Activated T-cell treated with anti-CD3 and anti-CD28 coated beads, Interleukin-2, amount 50 U/mL, for 72 hours (primary cell): ENCODE measurements at regions not wholly inside any gene's neighbourhood (a gene's known extent, or its start where the extent isn't known, plus 50 kb on each side); places are given as distances from the start of the nearest gene placed in this dataset.
A peak's percentile ranks its signal among the peaks of the same experiment; 100 is the strongest.

Experiments used
- ATAC-seq, 2 donors: fragments of 150-1000 bp; cut with Tn5 transposase; replicated peaks in 1 of 2; 2 replicates each; pipeline ENCODE4 v1.10.0; 2021; ENCODE audit warnings: moderate library complexity in 2 of 2, mild to moderate bottlenecking in 1 of 2
- DNase-seq, 2 donors: peaks; one replicate each; pipeline ENCODE4 v3.0.0; 2021 to 2022; ENCODE audit warnings: mixed read lengths in 1 of 2
- H3K27ac Mint-ChIP-seq: one replicate; pipeline ENCODE4 v1.8.0; 2022; ENCODE audit warnings: mild to moderate bottlenecking, moderate library complexity, mixed read lengths
- H3K27me3 Mint-ChIP-seq: one replicate; pipeline ENCODE4 v1.8.0; 2022; ENCODE audit warnings: low read depth, mixed read lengths
- H3K36me3 Mint-ChIP-seq, 2 donors: one replicate each; pipeline ENCODE4 v1.8.0; 2022; ENCODE audit warnings: mixed read lengths in 2 of 2, mild to moderate bottlenecking in 1 of 2; ENCODE audit not compliant: insufficient read depth in 2 of 2
- H3K4me1 Mint-ChIP-seq: one replicate; pipeline ENCODE4 v1.8.0; 2022; ENCODE audit warnings: low read depth, mixed read lengths
- H3K4me3 Mint-ChIP-seq, 2 donors: one replicate each; pipeline ENCODE4 v1.8.0; 2022; ENCODE audit warnings: mild to moderate bottlenecking in 2 of 2, mixed read lengths in 2 of 2, moderate library complexity in 2 of 2
- H3K9me3 Mint-ChIP-seq, 2 donors: one replicate each; pipeline ENCODE4 v1.8.0; 2022; ENCODE audit warnings: mixed read lengths in 2 of 2

DNA sequence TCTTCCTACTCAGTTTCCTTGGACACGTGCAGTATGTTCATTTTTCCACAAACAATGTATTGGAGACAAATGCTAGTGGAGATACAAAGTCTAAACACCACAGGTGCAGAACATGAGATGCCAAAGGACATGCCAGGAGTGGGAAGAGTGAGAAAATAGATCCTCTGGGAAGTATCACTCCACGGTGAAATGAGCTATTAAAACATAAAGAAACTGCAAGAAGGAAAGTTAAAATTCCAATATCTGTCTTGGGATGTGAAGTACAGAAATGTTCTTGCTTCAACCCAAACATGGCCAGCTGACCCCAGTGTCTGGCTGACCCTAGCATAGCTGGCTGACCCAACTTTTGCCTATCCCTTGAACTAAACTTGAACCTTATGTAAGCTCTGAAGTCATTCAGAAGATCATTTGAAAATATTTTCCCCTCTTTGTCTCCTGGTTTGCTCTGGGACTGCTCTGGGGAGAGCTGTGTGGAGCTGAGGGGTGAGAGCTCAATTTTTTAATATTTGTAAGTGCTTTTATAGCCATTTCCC, 59.5 kb downstream of the FZD1 start:
- DNase-seq (no peak), ATAC-seq (no peak)
- Mint-ChIP-seq H3K27me3 (peaks cover 8% of the 10 kb centered on the region), H3K9me3 (no peaks in the 10 kb centered on the region), H3K27ac (no peak overlapping the region), H3K4me3 (no peak overlapping the region), H3K4me1 (peaks cover 6% of the 10 kb centered on the region), H3K36me3 (no peaks in the 10 kb centered on the region)

- Mint-ChIP-seq H3K9me3 (no peaks in the 10 kb centered on the region), H3K4me1 (peaks cover 6% of the 10 kb centered on the region)
Measured at GRCh38 chr7:91324663-91325062, 60.4 kb downstream of the FZD1 start.

GRCh38 chr7:91325726-91326125, 61.5 kb downstream of the FZD1 start:
- Mint-ChIP-seq H3K4me1 (peaks cover 6% of the 10 kb centered on the region), H3K27ac (no peak overlapping the region), H3K27me3 (peaks cover 8% of the 10 kb centered on the region), H3K36me3 (no peaks in the 10 kb centered on the region), H3K9me3 (no peaks in the 10 kb centered on the region), H3K4me3 (no peak overlapping the region)
- DNase-seq = no peak
- no peak for ATAC-seq

More at GRCh38 chr7:91324663-91325062, 60.4 kb downstream of the FZD1 start:
- no peak for DNase-seq
- H3K27me3 Mint-ChIP-seq = peaks cover 8% of the 10 kb centered on the region
- H3K36me3 Mint-ChIP-seq = no peaks in the 10 kb centered on the region
- no peak for ATAC-seq
- H3K27ac Mint-ChIP-seq = no peak overlapping the region
- no peak overlapping the region for H3K4me3 Mint-ChIP-seq

DNA sequence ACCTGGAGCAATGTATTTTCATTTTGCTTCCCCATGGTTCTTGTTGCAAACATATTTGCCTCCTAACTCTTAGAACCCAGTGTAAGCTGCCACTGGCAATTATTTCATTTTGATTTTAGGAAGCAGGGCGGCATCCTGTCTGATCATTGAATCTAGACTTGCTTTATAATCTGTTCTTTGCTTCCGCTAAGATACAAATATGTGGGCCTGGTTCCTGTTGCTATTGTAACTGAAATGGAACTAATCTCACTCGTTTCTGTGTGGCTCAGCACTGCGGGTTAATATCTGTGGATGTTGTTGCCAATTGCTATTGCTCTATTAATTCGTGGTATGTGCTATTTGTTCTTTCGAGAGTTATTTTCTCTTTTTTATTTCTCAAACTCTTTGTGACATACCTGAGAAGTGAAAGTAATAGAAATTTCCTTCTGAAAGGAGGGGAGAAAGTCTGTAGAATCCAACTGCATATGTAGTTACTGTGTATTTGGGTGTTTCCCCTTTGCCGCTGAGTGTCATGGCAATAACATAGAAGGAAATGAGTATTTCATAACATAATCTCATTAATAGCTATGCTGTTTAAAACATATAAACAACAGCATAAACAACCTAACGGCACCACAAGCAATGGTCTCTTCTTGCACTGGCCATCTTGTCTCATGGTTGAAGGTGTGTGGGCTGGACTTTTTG, 62.4 kb downstream of the FZD1 start:
- DNase-seq (no peak), ATAC-seq (no peak)
- H3K36me3 Mint-ChIP-seq = no peaks in the 10 kb centered on the region
- H3K27ac Mint-ChIP-seq = no peak overlapping the region
- peaks cover 8% of the 10 kb centered on the region for H3K27me3 Mint-ChIP-seq
- peaks cover 6% of the 10 kb centered on the region for H3K4me1 Mint-ChIP-seq
- peaks cover 0 to 1% of the 10 kb centered on the region in 2 donors for H3K9me3 Mint-ChIP-seq
- H3K4me3 Mint-ChIP-seq = no peak overlapping the region

DNA sequence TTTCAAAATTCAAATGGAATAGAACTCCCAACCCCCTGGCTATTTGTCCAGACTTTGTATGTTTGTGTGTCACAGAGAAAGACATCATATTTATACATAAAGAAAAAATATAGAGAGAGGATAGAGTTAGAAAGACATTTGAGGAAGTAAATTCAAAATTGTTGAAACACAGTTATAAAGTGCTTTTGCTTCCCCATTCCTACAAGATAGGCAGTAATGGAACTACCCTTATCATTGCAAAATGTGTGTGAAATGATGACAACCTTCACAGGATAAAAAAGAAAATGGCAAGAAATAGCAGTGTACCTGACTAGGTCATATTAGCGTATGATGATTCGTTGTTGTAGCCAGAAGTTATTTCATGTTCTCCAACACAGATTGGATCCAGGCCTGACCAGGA, 63.1 kb downstream of the FZD1 start:
- Mint-ChIP-seq H3K36me3 (no peaks in the 10 kb centered on the region), H3K27me3 (peaks cover 8% of the 10 kb centered on the region)
- ATAC-seq = no peak

DNA sequence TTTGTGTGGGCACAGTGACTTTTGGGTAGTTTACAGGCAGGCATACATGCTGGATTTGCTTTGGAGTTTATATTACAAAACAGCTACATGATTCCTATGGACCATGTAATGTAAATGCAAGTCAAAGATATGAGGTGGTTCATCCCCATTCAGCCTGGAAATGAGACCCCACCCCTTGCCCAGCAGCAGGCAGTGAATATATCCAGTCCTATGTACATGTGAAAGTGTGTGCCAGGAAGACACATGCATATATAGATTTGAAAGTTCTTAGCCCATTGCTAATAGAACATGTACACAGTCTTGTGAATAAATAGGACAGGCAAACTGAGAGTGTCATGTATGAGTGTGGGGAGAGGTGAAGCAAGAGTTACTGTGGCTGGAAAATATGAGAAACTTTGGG, 65.3 kb downstream of the FZD1 start:
- Mint-ChIP-seq H3K27ac (no peak overlapping the region), H3K4me1 (peaks cover 6% of the 10 kb centered on the region), H3K36me3 (no peaks in the 10 kb centered on the region), H3K27me3 (no peaks in the 10 kb centered on the region), H3K4me3 (no peak overlapping the region), H3K9me3 (peaks cover 0 to 3% of the 10 kb centered on the region in 2 donors)
- DNase-seq (no peak), ATAC-seq (no peak)

More for the DNA sequence above, 63.1 kb downstream of the FZD1 start:
- no peak for DNase-seq
- Mint-ChIP-seq H3K4me1 (peaks cover 6% of the 10 kb centered on the region), H3K4me3 (no peak overlapping the region), H3K27ac (no peak overlapping the region), H3K9me3 (peaks cover 0 to 1% of the 10 kb centered on the region in 2 donors)

GRCh38 chr7:91330191-91330808, 66.1 kb downstream of the FZD1 start:
- DNase-seq (no peak), ATAC-seq (no peak)
- no peaks in the 10 kb centered on the region for H3K36me3 Mint-ChIP-seq
- H3K27me3 Mint-ChIP-seq = no peaks in the 10 kb centered on the region
- H3K4me3 Mint-ChIP-seq = no peak overlapping the region
- H3K9me3 Mint-ChIP-seq = peaks cover 0 to 3% of the 10 kb centered on the region in 2 donors
- H3K27ac Mint-ChIP-seq = no peak overlapping the region
- H3K4me1 Mint-ChIP-seq = peaks cover 6% of the 10 kb centered on the region

DNA sequence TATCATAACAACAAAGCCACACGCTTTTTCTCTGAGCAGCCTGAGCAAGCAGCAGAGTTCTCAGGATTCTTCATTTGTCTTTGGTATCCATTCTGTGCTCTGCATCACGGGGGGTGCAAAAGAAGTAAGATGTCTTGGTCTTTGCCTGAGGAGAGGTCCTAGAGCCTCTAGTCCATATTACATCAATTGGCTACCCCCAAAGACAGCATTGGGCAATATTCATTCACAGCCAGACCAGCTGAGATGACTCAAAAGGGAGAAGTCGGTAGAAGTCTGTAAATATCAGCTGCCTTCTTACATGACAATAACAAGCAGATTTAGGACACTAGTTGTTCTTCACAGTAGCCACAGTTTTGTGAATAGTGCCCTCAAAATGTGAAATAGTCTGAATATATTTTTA, 66.6 kb downstream of the FZD1 start:
- peaks cover 0 to 4% of the 10 kb centered on the region in 2 donors for H3K9me3 Mint-ChIP-seq
- no peaks in the 10 kb centered on the region for H3K36me3 Mint-ChIP-seq
- DNase-seq = no peak
- no peak overlapping the region for H3K4me3 Mint-ChIP-seq
- H3K27me3 Mint-ChIP-seq = no peaks in the 10 kb centered on the region
- H3K4me1 Mint-ChIP-seq = peaks cover 3% of the 10 kb centered on the region
- no peak for ATAC-seq
- no peak overlapping the region for H3K27ac Mint-ChIP-seq

DNA sequence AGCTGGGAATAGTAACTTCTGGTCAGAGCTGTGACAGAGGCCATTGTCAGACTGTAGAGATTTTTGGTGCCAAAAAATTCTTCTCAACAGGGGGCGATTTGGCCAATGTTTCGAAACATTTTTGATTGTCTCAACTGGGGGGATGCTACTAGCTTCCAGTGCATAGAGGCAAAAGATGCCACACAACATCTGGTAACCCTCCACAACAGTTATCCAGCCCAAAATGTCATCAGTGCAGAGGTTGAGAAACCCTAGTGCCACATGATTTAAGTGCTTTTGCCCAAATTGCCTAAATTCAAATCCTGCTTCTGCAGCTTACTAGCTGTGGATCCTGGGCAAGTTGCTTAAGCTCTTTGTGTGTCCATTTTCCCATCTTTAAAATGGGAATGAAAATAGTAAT, 71.9 kb downstream of the FZD1 start:
- Mint-ChIP-seq H3K4me1 (no peaks in the 10 kb centered on the region), H3K27me3 (no peaks in the 10 kb centered on the region), H3K36me3 (no peaks in the 10 kb centered on the region), H3K4me3 (no peak overlapping the region), H3K27ac (no peak overlapping the region), H3K9me3 (peaks cover 0 to 3% of the 10 kb centered on the region in 2 donors)
- DNase-seq (no peak), ATAC-seq (no peak)

DNA sequence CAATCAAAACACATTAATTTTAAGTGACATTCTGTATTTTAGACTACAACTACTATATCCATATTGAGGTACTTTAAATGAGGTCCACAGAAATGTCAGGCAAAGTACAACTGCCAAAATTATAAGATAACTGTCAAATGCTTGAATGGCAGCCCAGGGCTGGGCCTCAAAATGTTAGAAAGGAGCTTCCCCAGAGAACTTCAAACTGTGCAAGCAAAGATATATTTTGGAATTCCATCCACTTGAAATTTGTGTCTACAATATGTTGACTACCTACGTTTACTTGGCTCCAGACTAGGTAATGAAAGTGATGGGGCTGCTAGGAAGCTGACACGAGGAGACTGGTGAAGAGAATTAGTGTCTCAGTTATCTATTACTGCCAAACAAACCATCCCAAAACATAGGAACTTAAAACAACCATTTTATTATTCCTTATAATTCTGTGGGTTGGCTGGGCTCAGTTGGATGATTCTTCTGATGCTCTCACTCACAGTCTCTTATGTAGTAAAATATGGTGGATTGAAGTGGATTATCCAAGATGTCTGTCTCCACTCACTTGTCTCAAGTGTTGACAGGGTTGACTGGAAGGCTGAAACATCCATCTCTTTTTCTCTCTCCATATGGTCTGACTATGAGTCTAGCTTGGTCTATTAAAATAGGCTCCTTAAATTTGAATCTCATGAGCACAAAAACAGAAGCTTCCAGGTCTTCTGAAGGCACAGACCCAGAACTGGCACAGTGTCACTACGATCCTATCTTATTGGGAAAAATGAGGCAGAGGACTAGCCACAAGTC, 74.2 kb downstream of the FZD1 start:
- no peak overlapping the region for H3K27ac Mint-ChIP-seq
- H3K9me3 Mint-ChIP-seq = peaks cover 0 to 1% of the 10 kb centered on the region in 2 donors

GRCh38 chr7:91342346-91342745, 78.1 kb downstream of the FZD1 start:
- H3K27me3 Mint-ChIP-seq = no peaks in the 10 kb centered on the region
- no peak overlapping the region for H3K27ac Mint-ChIP-seq
- no peaks in the 10 kb centered on the region for H3K4me1 Mint-ChIP-seq
- no peaks in the 10 kb centered on the region for H3K9me3 Mint-ChIP-seq
- no peak for ATAC-seq
- H3K36me3 Mint-ChIP-seq = no peaks in the 10 kb centered on the region
- DNase-seq = no peak
- H3K4me3 Mint-ChIP-seq = no peak overlapping the region

More for the DNA sequence above, 74.2 kb downstream of the FZD1 start:
- Mint-ChIP-seq H3K27me3 (no peaks in the 10 kb centered on the region), H3K36me3 (no peaks in the 10 kb centered on the region), H3K4me1 (no peaks in the 10 kb centered on the region), H3K4me3 (no peak overlapping the region)
- DNase-seq = no peak
- no peak for ATAC-seq

DNA sequence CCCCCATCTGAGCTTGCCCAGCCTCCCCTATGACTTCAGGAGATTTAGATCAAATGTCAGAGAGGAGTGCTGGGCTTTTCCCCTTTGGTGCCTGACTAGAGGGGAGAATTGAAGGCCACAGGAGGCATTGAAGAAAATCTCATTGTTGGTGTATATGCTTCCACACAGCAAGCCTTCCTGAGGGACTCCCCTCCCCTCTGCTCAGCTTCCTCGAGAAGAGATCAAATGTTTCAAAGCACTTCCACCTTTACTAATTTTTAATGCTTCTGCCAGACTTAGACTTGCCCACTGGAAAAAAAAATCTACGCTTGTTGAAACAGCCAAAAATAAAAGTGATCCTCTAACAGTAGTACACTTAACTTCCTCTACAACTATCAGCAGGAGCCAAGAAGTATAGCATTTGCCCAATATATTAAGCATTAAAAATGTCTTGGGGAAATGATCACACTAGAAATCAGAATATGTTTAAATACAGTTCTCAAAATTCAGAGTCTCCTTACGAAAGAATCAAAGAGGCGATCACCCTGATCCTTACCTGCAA, 79.3 kb downstream of the FZD1 start:
- no peaks in the 10 kb centered on the region for H3K27me3 Mint-ChIP-seq
- ATAC-seq = no peak
- H3K4me1 Mint-ChIP-seq = no peaks in the 10 kb centered on the region
- no peaks in the 10 kb centered on the region for H3K36me3 Mint-ChIP-seq
- no peaks in the 10 kb centered on the region for H3K9me3 Mint-ChIP-seq
- no peak overlapping the region for H3K4me3 Mint-ChIP-seq
- peak overlapping the region; percentile 25 for H3K27ac Mint-ChIP-seq
- no peak for DNase-seq
